HG03342 (cell line): ENCODE measurements at regions not wholly inside any gene's neighbourhood (a gene's known extent, or its start where the extent isn't known, plus 50 kb on each side); places are given as distances from the start of the nearest gene placed in this dataset.

Experiments
- ATAC-seq: cut with Tn5 transposase; IDR thresholded peaks from one replicate; pipeline ENCODE4 v1.9.1; 2021; ENCODE audit warnings: mild to moderate bottlenecking, moderate library complexity; ENCODE audit not compliant: unreplicated experiment

GRCh38 chr19:28403690-28404089, 809.3 kb downstream of the UQCRFS1 start:
- no peak for ATAC-seq

GRCh38 chr19:28402701-28403290, 810.2 kb downstream of the UQCRFS1 start:
- no peak for ATAC-seq

- ATAC-seq = no peak
Measured at GRCh38 chr19:28401739-28402424, 811.1 kb downstream of the UQCRFS1 start.

- no peak for ATAC-seq
Measured at GRCh38 chr19:28400953-28401671, 811.8 kb downstream of the UQCRFS1 start.

- no peak for ATAC-seq
Measured at GRCh38 chr19:28399187-28399586, 813.8 kb downstream of the UQCRFS1 start.

- no peak for ATAC-seq
Measured at GRCh38 chr19:28397800-28398199, 815.2 kb downstream of the UQCRFS1 start.

GRCh38 chr19:28397306-28397705, 815.6 kb downstream of the UQCRFS1 start:
- no peak for ATAC-seq

- no peak for ATAC-seq
Measured at GRCh38 chr19:28396287-28396831, 816.6 kb downstream of the UQCRFS1 start.

GRCh38 chr19:28394725-28395124, 818.2 kb downstream of the UQCRFS1 start:
- no peak for ATAC-seq

GRCh38 chr19:28393574-28394336, 819.2 kb downstream of the UQCRFS1 start:
- no peak for ATAC-seq

GRCh38 chr19:28388988-28389387, 824.0 kb downstream of the UQCRFS1 start:
- no peak for ATAC-seq

GRCh38 chr19:28387507-28387906, 825.4 kb downstream of the UQCRFS1 start:
- no peak for ATAC-seq

- no peak for ATAC-seq
Measured at GRCh38 chr19:28386470-28386869, 826.5 kb downstream of the UQCRFS1 start.

- ATAC-seq = no peak
Measured at GRCh38 chr19:28386066-28386465, 826.9 kb downstream of the UQCRFS1 start.

GRCh38 chr19:28377077-28377476, 835.9 kb downstream of the UQCRFS1 start:
- ATAC-seq = no peak

GRCh38 chr19:28374971-28375370, 838.0 kb downstream of the UQCRFS1 start:
- no peak for ATAC-seq

GRCh38 chr19:28372576-28373247, 840.2 kb downstream of the UQCRFS1 start:
- ATAC-seq = no peak

GRCh38 chr19:28367146-28367545, 845.8 kb downstream of the UQCRFS1 start:
- ATAC-seq = no peak

- no peak for ATAC-seq
Measured at GRCh38 chr19:28363254-28363653, 849.7 kb downstream of the UQCRFS1 start.
